T-cell (primary cell): ENCODE measurements at regions not wholly inside any gene's neighbourhood (a gene's known extent, or its start where the extent isn't known, plus 50 kb on each side); places are given as distances from the start of the nearest gene placed in this dataset.

Experiments used
- ATAC-seq, 4 experiments: fragments of 200-7000 bp in 3 of 4; fragments of 150-1000 bp in 1 of 4; cut with Tn5 transposase; replicated peaks in 1 of 4; 1 replicate in 3 of 4; 2 replicates in 1 of 4; pipeline ENCODE4 v1.10.0; 2021; ENCODE audit warnings: moderate library complexity in 3 of 4, mild to moderate bottlenecking in 2 of 4, moderate number of reproducible peaks in 1 of 4
- CTCF ChIA-PET, 2 donors: fragments of 300-600 bp; sonication (Branson Sonifier 250); formaldehyde crosslinking; loops; one replicate each; lab custom pipeline; 2022; ENCODE audit warnings: antibody characterized with exemption in 2 of 2; lab: Charles Lee
- POLR2A ChIA-PET, 2 donors: fragments of 300-600 bp; sonication (Branson Sonifier 250); formaldehyde crosslinking; loops; one replicate each; lab custom pipeline; 2022; ENCODE audit warnings: antibody characterized with exemption in 2 of 2; lab: Charles Lee
- DNase-seq, 35 experiments: peaks; one replicate each; pipeline versions ENCODE4 v3.0.0 to v3.0.0-alpha.2; 2013 to 2023
- H3K27ac ChIP-seq: one replicate; pipeline ENCODE4 v1.5.1; 2013; ENCODE audit warnings: low read length
- H3K27me3 ChIP-seq, 2 experiments: replicated peaks in 1 of 2; 1 replicate in 1 of 2; 2 replicates in 1 of 2; pipeline versions ENCODE4 v1.6.1 to v1.7.0; 2013; ENCODE audit warnings: low read length in 1 of 2, mixed read lengths in 1 of 2; ENCODE audit not compliant: control insufficient read depth in 2 of 2, insufficient read depth in 2 of 2; ENCODE audit errors: extremely low read depth in 1 of 2
- H3K36me3 ChIP-seq, 2 donors: 1 replicate in 1 of 2; 2 replicates in 1 of 2; pipeline versions ENCODE4 v1.6.1 to v1.7.0; 2013; ENCODE audit warnings: low read length in 1 of 2; ENCODE audit not compliant: control insufficient read depth in 2 of 2, insufficient read depth in 1 of 2; ENCODE audit errors: extremely low read depth in 1 of 2
- H3K4me1 ChIP-seq, 2 experiments: 1 replicate in 1 of 2; 2 replicates in 1 of 2; pipeline versions ENCODE4 v1.6.1 to v1.7.0; 2013; ENCODE audit warnings: low read length in 2 of 2, mixed read lengths in 1 of 2; ENCODE audit not compliant: insufficient read depth in 2 of 2, control insufficient read depth in 1 of 2; ENCODE audit errors: extremely low read depth in 1 of 2
- H3K4me3 ChIP-seq, 2 donors: 1 replicate in 1 of 2; 2 replicates in 1 of 2; pipeline versions ENCODE4 v1.5.1 to v1.7.0; 2013; ENCODE audit warnings: mild to moderate bottlenecking in 2 of 2, low read length in 1 of 2, moderate library complexity in 1 of 2; ENCODE audit not compliant: control insufficient read depth in 1 of 2; ENCODE audit errors: extremely low read depth in 1 of 2
- H3K9me3 ChIP-seq: 2 replicates; pipeline ENCODE4 v1.7.0; 2013
- H3K27ac Mint-ChIP-seq, 2 donors: one replicate each; pipeline ENCODE4 v1.8.0; 2020 to 2021; ENCODE audit warnings: mild to moderate bottlenecking in 2 of 2, mixed read lengths in 2 of 2
- H3K27me3 Mint-ChIP-seq, 2 donors: one replicate each; pipeline ENCODE4 v1.8.0; 2021 to 2022; ENCODE audit warnings: mixed read lengths in 2 of 2
- H3K36me3 Mint-ChIP-seq: one replicate; pipeline ENCODE4 v1.8.0; 2021; ENCODE audit warnings: mixed read lengths
- H3K4me1 Mint-ChIP-seq, 3 donors: one replicate each; pipeline ENCODE4 v1.8.0; 2020 to 2022; ENCODE audit warnings: mixed read lengths in 3 of 3, mild to moderate bottlenecking in 1 of 3
- H3K4me3 Mint-ChIP-seq, 3 donors: one replicate each; pipeline ENCODE4 v1.8.0; 2020 to 2022; ENCODE audit warnings: mild to moderate bottlenecking in 3 of 3, mixed read lengths in 3 of 3, moderate library complexity in 3 of 3
- H3K9me3 Mint-ChIP-seq, 3 donors: one replicate each; pipeline ENCODE4 v1.8.0; 2020 to 2022; ENCODE audit warnings: mixed read lengths in 3 of 3
- WGBS: methylation state at CpG from one replicate; pipeline ENCODE4 v1.1.5; 2013; ENCODE audit warnings: missing lambda C conversion rate; ENCODE audit not compliant: insufficient coverage; 5-methylcytosine and 5-hydroxymethylcytosine counted together

- H3K4me3 ChIP-seq, result no peak overlapping the region
- no peak overlapping the region for H3K27ac ChIP-seq
- peaks cover 0 to 4% (median 1%) of the 10 kb centered on the region in 3 donors for H3K4me1 Mint-ChIP-seq
- H3K27ac Mint-ChIP-seq, result no peak overlapping the region
- H3K4me3 Mint-ChIP-seq, result no peak overlapping the region
- H3K9me3 ChIP-seq, result no peaks in the 10 kb centered on the region
- ChIA-PET POLR2A (interaction anchor here in 1 of 2 donors (0.5 kb wide), 1 partner anchor 613 kb away, joined by 17 read pairs; no protein-coding TSS in a partner anchor), CTCF (no interaction called here)
- H3K36me3 ChIP-seq, result no peaks in the 10 kb centered on the region
- H3K36me3 Mint-ChIP-seq, result no peaks in the 10 kb centered on the region
- H3K4me1 ChIP-seq, result no peaks in the 10 kb centered on the region
- H3K9me3 Mint-ChIP-seq, result peaks cover 0 to 12% (median 0%) of the 10 kb centered on the region in 3 donors
- H3K27me3 Mint-ChIP-seq, result no peaks in the 10 kb centered on the region
- DNase-seq, result no peak
- no peak for ATAC-seq
- WGBS, result no CpG with 5 or more reads among the region's 3 CpGs
- no peaks in the 10 kb centered on the region for H3K27me3 ChIP-seq
These were observed 133.2 kb upstream of the IVNS1ABP start for GRCh38 chr1:185450060-185450788.

GRCh38 chr1:185449378-185450059, 132.5 kb upstream of the IVNS1ABP start:
- Histone ChIP-seq H3K9me3 (no peaks in the 10 kb centered on the region), H3K27me3 (no peaks in the 10 kb centered on the region), H3K4me3 (no peak overlapping the region), H3K27ac (no peak overlapping the region), H3K4me1 (no peaks in the 10 kb centered on the region), H3K36me3 (no peaks in the 10 kb centered on the region)
- Mint-ChIP-seq H3K4me3 (no peak overlapping the region), H3K27ac (no peak overlapping the region), H3K9me3 (peaks cover 0 to 12% (median 0%) of the 10 kb centered on the region in 3 donors), H3K36me3 (no peaks in the 10 kb centered on the region), H3K27me3 (no peaks in the 10 kb centered on the region), H3K4me1 (peaks cover 0 to 4% (median 1%) of the 10 kb centered on the region in 3 donors)
- no peak for ATAC-seq
- no peak for DNase-seq
- ChIA-PET CTCF (no interaction called here), POLR2A (no interaction called here)
- no CpG with 5 or more reads among the region's 3 CpGs for WGBS

GRCh38 chr1:185448591-185449186, 131.6 kb upstream of the IVNS1ABP start:
- CTCF ChIA-PET, result no interaction called here
- Mint-ChIP-seq H3K27ac (no peak overlapping the region), H3K36me3 (no peaks in the 10 kb centered on the region), H3K4me1 (peaks cover 0 to 4% (median 1%) of the 10 kb centered on the region in 3 donors), H3K4me3 (no peak overlapping the region), H3K9me3 (peaks cover 0 to 12% (median 0%) of the 10 kb centered on the region in 3 donors), H3K27me3 (no peaks in the 10 kb centered on the region)
- Histone ChIP-seq H3K27ac (no peak overlapping the region), H3K4me1 (no peaks in the 10 kb centered on the region), H3K27me3 (no peaks in the 10 kb centered on the region), H3K4me3 (no peak overlapping the region), H3K9me3 (no peaks in the 10 kb centered on the region), H3K36me3 (no peaks in the 10 kb centered on the region)
- WGBS, result 100% methylated on average over 1 of the region's 3 CpGs
- POLR2A ChIA-PET, result no interaction called here
- DNase-seq (no peak), ATAC-seq (no peak)

GRCh38 chr1:185446131-185446530, 129.1 kb upstream of the IVNS1ABP start:
- H3K27ac Mint-ChIP-seq, result no peak overlapping the region

GRCh38 chr1:185445594-185445993, 128.6 kb upstream of the IVNS1ABP start:
- ChIA-PET POLR2A (no interaction called here), CTCF (interaction anchor here in 1 of 2 donors (0.8 kb wide), 1 partner anchor 150 kb away, joined by 3 read pairs; no protein-coding TSS in a partner anchor)
- H3K9me3 Mint-ChIP-seq, result peaks cover 0 to 12% (median 0%) of the 10 kb centered on the region in 3 donors
- no peak for DNase-seq
- Histone ChIP-seq H3K9me3 (no peaks in the 10 kb centered on the region), H3K4me1 (peaks cover 0 to 5% of the 10 kb centered on the region in 2 experiments), H3K27me3 (no peaks in the 10 kb centered on the region), H3K4me3 (no peak overlapping the region), H3K36me3 (no peaks in the 10 kb centered on the region), H3K27ac (no peak overlapping the region)
- no peak overlapping the region for H3K4me3 Mint-ChIP-seq
- no peak for ATAC-seq
- no peaks in the 10 kb centered on the region for H3K36me3 Mint-ChIP-seq
- H3K4me1 Mint-ChIP-seq, result peaks cover 0 to 14% (median 9%) of the 10 kb centered on the region in 3 donors
- no CpG with 5 or more reads among the region's 2 CpGs for WGBS
- no peak overlapping the region for H3K27ac Mint-ChIP-seq
- H3K27me3 Mint-ChIP-seq, result no peaks in the 10 kb centered on the region

More at GRCh38 chr1:185446131-185446530, 129.1 kb upstream of the IVNS1ABP start:
- Mint-ChIP-seq H3K9me3 (peaks cover 0 to 12% (median 0%) of the 10 kb centered on the region in 3 donors), H3K4me3 (no peak overlapping the region), H3K36me3 (no peaks in the 10 kb centered on the region), H3K27me3 (no peaks in the 10 kb centered on the region), H3K4me1 (peaks cover 0 to 10% (median 6%) of the 10 kb centered on the region in 3 donors)
- peaks cover 0 to 4% of the 10 kb centered on the region in 2 experiments for H3K4me1 ChIP-seq
- no peaks in the 10 kb centered on the region for H3K27me3 ChIP-seq
- DNase-seq, result no peak
- no peak overlapping the region for H3K27ac ChIP-seq
- no peak for ATAC-seq
- no peaks in the 10 kb centered on the region for H3K9me3 ChIP-seq
- H3K36me3 ChIP-seq, result no peaks in the 10 kb centered on the region
- H3K4me3 ChIP-seq, result no peak overlapping the region
- ChIA-PET CTCF (no interaction called here), POLR2A (no interaction called here)

GRCh38 chr1:185444676-185445075, 127.6 kb upstream of the IVNS1ABP start:
- Histone ChIP-seq H3K27me3 (no peaks in the 10 kb centered on the region), H3K27ac (no peak overlapping the region), H3K36me3 (no peaks in the 10 kb centered on the region), H3K9me3 (no peaks in the 10 kb centered on the region), H3K4me3 (no peak overlapping the region), H3K4me1 (peaks cover 0 to 9% of the 10 kb centered on the region in 2 experiments)
- Mint-ChIP-seq H3K27ac (no peak overlapping the region), H3K9me3 (peaks cover 0 to 7% (median 0%) of the 10 kb centered on the region in 3 donors), H3K4me3 (no peak overlapping the region), H3K27me3 (no peaks in the 10 kb centered on the region), H3K4me1 (peaks cover 0 to 14% (median 9%) of the 10 kb centered on the region in 3 donors), H3K36me3 (no peaks in the 10 kb centered on the region)
- DNase-seq (no peak), ATAC-seq (no peak)
- CTCF ChIA-PET, result interaction anchor here (0.6 to 0.9 kb wide), 4 partner anchors 10 to 248 kb away, joined by 3 to 5 read pairs (median 4); no protein-coding TSS in a partner anchor
- 67% methylated on average over 2 of the region's 8 CpGs for WGBS
- POLR2A ChIA-PET, result interaction anchor here in 1 of 2 donors (0.6 kb wide), 1 partner anchor 60 kb away, joined by 4 read pairs; no protein-coding TSS in a partner anchor
